GM20000 (cell line): ENCODE measurements at regions not wholly inside any gene's neighbourhood (a gene's known extent, or its start where the extent isn't known, plus 50 kb on each side); places are given as distances from the start of the nearest gene placed in this dataset.

Experiments used
- DNase-seq: peaks from one replicate; pipeline ENCODE4 v3.0.0; 2012; ENCODE audit warnings: low spot score
- CTCF ChIP-seq: IDR thresholded peaks from 2 replicates; pipeline ENCODE4 v1.5.1; 2012; ENCODE audit warnings: mild to moderate bottlenecking, control low read depth; ENCODE audit errors: extremely low read depth, missing control alignments

GRCh38 chr5:155303120-155303519, 289.6 kb downstream of the KIF4B start:
- no peak for DNase-seq
- TF ChIP-seq CTCF = no peak

GRCh38 chr5:155307229-155307628, 293.7 kb downstream of the KIF4B start:
- no peak for DNase-seq
- no peak for TF ChIP-seq CTCF

GRCh38 chr5:155308289-155308688, 294.7 kb downstream of the KIF4B start:
- TF ChIP-seq CTCF = no peak
- DNase-seq = no peak

GRCh38 chr5:155309021-155309746, 295.6 kb downstream of the KIF4B start:
- DNase-seq = no peak
- no peak for TF ChIP-seq CTCF

- TF ChIP-seq CTCF = no peak
- no peak for DNase-seq
Measured at GRCh38 chr5:155311721-155312120, 298.2 kb downstream of the KIF4B start.

- TF ChIP-seq CTCF = no peak
- DNase-seq = no peak
Measured at GRCh38 chr5:155313518-155313917, 300.0 kb downstream of the KIF4B start.

- TF ChIP-seq CTCF = no peak
- DNase-seq = no peak
Measured at GRCh38 chr5:155316070-155316714, 302.6 kb downstream of the KIF4B start.
